ENCODE measurements at regions not wholly inside any gene's neighbourhood (a gene's known extent, or its start where the extent isn't known, plus 50 kb on each side); places are given as distances from the start of the nearest gene placed in this dataset.

GRCh38 chr7:52615021-52615695, 420.3 kb upstream of the POM121L12 start:
- no peak overlapping the region for H3K4me3 ChIP-seq (ENCODE audit: low read depth, low read length, poor library complexity, severe bottlenecking)
- no peaks in the 10 kb centered on the region for H3K9me2 ChIP-seq (ENCODE audit: low read depth, low read length)
- no peaks in the 10 kb centered on the region for H3K79me2 ChIP-seq (ENCODE audit: insufficient read depth, low read length)
- H3K9me3 ChIP-seq (ENCODE audit: low read length): peaks cover 18% of the 10 kb centered on the region
- H3K9ac ChIP-seq (ENCODE audit: low read length): no peak overlapping the region
- H3F3A ChIP-seq (ENCODE audit: insufficient read depth, low read length): no peaks in the 10 kb centered on the region
- no peak overlapping the region for H3K4me2 ChIP-seq (ENCODE audit: low read length)
- peak overlapping the region; percentile 39; the same call in 1 of the 2 replicates for H2AFZ ChIP-seq (ENCODE audit: low read length)
- H3K27me3 ChIP-seq (ENCODE audit: insufficient read depth, low read length): no peaks in the 10 kb centered on the region
- peaks cover 12% of the 10 kb centered on the region for H3K4me1 ChIP-seq (ENCODE audit: insufficient read depth, low read length, severe bottlenecking)
- no peak overlapping the region for H3K27ac ChIP-seq (ENCODE audit: low read depth, low read length, poor library complexity, severe bottlenecking)
- no peaks in the 10 kb centered on the region for H4K20me1 ChIP-seq (ENCODE audit: insufficient read depth, low read length)
- TF ChIP-seq CTCF (IDR thresholded peaks at IDR 0.05; ENCODE audit: low read length) (no peak), EZH2 (IDR thresholded peaks at IDR 0.05; ENCODE audit: borderline replicate concordance, low read length) (no peak)
- H3K36me3 ChIP-seq (ENCODE audit: insufficient read depth, low read length): no peaks in the 10 kb centered on the region; the same call in 1 of the 2 replicates

- Histone ChIP-seq H3K79me2 (ENCODE audit: insufficient read depth, low read length) (no peaks in the 10 kb centered on the region), H3K36me3 (ENCODE audit: insufficient read depth, low read length) (peaks cover 4% of the 10 kb centered on the region; the same call in 1 of the 2 replicates), H3K9me2 (ENCODE audit: low read depth, low read length) (no peaks in the 10 kb centered on the region), H3K4me1 (ENCODE audit: insufficient read depth, low read length, severe bottlenecking) (no peaks in the 10 kb centered on the region), H4K20me1 (ENCODE audit: insufficient read depth, low read length) (no peaks in the 10 kb centered on the region), H2AFZ (ENCODE audit: low read length) (no peak overlapping the region; the same call in 1 of the 2 replicates), H3K9ac (ENCODE audit: low read length) (no peak overlapping the region), H3K4me3 (ENCODE audit: low read depth, low read length, poor library complexity, severe bottlenecking) (no peak overlapping the region), H3F3A (ENCODE audit: insufficient read depth, low read length) (no peaks in the 10 kb centered on the region), H3K4me2 (ENCODE audit: low read length) (no peak overlapping the region), H3K27ac (ENCODE audit: low read depth, low read length, poor library complexity, severe bottlenecking) (no peak overlapping the region), H3K9me3 (ENCODE audit: low read length) (peaks cover 22% of the 10 kb centered on the region), H3K27me3 (ENCODE audit: insufficient read depth, low read length) (no peaks in the 10 kb centered on the region)
- TF ChIP-seq EZH2 (IDR thresholded peaks at IDR 0.05; ENCODE audit: borderline replicate concordance, low read length) (no peak), CTCF (IDR thresholded peaks at IDR 0.05; ENCODE audit: low read length) (no peak)
Observed at GRCh38 chr7:52609511-52609910, 425.9 kb upstream of the POM121L12 start.

- peaks cover 23% of the 10 kb centered on the region for H3K9me3 ChIP-seq (ENCODE audit: low read length)
- H2AFZ ChIP-seq (ENCODE audit: low read length): peak overlapping the region; percentile 2
- no peaks in the 10 kb centered on the region for H3K79me2 ChIP-seq (ENCODE audit: insufficient read depth, low read length)
- H3K9me2 ChIP-seq (ENCODE audit: low read depth, low read length): no peaks in the 10 kb centered on the region
- H3K9ac ChIP-seq (ENCODE audit: low read length): no peak overlapping the region
- H3K27ac ChIP-seq (ENCODE audit: low read depth, low read length, poor library complexity, severe bottlenecking): no peak overlapping the region
- TF ChIP-seq EZH2 (IDR thresholded peaks at IDR 0.05; ENCODE audit: borderline replicate concordance, low read length) (no peak), CTCF (IDR thresholded peaks at IDR 0.05; ENCODE audit: low read length) (peak; percentile 60)
- no peaks in the 10 kb centered on the region for H4K20me1 ChIP-seq (ENCODE audit: insufficient read depth, low read length)
- H3K27me3 ChIP-seq (ENCODE audit: insufficient read depth, low read length): no peaks in the 10 kb centered on the region
- H3K4me1 ChIP-seq (ENCODE audit: insufficient read depth, low read length, severe bottlenecking): peaks cover 37% of the 10 kb centered on the region
- no peaks in the 10 kb centered on the region; the same call in 1 of the 2 replicates for H3K36me3 ChIP-seq (ENCODE audit: insufficient read depth, low read length)
- peak overlapping the region; percentile 25; the same call in 1 of the 2 replicates for H3K4me2 ChIP-seq (ENCODE audit: low read length)
- H3F3A ChIP-seq (ENCODE audit: insufficient read depth, low read length): no peaks in the 10 kb centered on the region
- H3K4me3 ChIP-seq (ENCODE audit: low read depth, low read length, poor library complexity, severe bottlenecking): no peak overlapping the region
Observed at GRCh38 chr7:52592698-52593097, 442.7 kb upstream of the POM121L12 start.

Measured in OCI-LY1 (cell line).